NCI-H2171 (cell line): ENCODE measurements at regions not wholly inside any gene's neighbourhood (a gene's known extent, or its start where the extent isn't known, plus 50 kb on each side); places are given as distances from the start of the nearest gene placed in this dataset.

Experiments
- DNase-seq: peaks from one replicate; lab custom pipeline; 2025; lab: John Stamatoyannopoulos, UW

GRCh38 chr5:74342948-74343682, 297.4 kb downstream of the ENC1 start:
- no peak for DNase-seq

- no peak for DNase-seq
Observed at GRCh38 chr5:74342182-74342581, 298.3 kb downstream of the ENC1 start.

DNA sequence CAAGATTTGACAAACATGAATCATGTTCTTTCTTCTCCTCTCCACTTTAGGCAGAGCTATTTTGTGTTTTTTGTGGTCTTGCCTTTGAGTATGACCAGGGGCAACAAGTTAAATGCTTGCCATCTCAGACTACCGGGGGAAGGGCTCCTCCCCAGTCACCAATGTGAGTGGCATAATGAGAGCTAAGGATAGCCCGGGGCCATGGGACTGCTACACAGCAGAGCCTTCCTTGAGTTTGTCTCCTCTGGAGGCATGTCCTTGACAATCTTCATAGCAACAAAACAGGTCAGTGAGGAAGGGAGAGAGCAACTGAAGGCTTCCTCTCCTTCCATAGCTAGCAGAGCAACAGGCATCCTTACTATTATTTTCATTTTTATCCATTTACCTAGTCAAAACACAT, 299.3 kb downstream of the ENC1 start:
- DNase-seq: no peak

- DNase-seq: no peak
Observed at GRCh38 chr5:74340476-74340875, 300.1 kb downstream of the ENC1 start.

DNA sequence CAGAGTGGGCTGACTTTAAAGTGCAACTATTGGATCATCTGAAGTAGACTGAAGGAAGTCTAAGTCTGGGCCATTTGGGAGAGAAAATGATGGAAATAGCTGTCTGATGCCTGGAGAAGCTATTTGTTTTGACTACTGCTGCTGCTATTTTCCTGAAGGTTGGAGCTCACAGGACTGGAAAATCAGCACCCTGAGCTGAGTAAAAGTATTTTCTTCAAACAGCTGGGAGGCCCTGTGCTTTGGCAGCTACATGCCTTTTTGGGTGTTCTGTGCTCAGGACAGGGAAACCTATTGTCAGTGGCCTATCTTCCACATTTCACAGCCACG, 302.6 kb downstream of the ENC1 start:
- DNase-seq: no peak

DNA sequence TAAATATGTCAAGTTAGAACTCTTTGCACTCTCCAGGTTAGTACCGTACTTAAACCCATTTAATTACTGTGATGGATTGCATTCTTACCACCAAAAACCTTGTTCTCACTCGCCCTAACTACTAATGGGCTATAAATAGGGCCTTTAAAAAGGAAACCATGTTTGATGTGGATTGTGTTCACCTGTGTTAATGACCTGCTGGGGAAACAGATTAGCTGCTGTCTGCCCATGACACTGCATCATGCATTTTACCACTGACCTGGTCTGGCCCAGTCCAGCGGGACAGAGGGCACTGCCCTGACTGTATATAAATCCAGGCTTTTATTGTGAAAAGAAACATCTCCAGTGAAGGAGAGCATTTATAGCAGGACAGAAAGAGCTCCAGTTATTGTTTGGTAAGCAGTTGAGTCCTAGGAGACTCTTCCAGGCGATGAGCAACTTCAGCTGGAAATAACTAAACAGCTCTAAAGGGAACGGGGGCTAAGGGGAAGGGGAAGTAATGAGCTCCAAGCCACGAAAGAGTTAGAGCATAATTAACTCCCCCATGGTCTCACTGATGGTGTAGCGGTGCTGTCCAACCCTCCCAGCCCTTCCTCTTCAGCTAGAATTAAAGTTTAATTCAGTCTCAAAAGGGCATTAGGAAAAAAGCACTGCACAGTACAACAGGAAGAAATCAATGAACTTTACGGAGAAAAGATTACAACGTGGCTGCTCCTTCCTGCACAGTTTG, 303.1 kb downstream of the ENC1 start:
- no peak for DNase-seq

DNA sequence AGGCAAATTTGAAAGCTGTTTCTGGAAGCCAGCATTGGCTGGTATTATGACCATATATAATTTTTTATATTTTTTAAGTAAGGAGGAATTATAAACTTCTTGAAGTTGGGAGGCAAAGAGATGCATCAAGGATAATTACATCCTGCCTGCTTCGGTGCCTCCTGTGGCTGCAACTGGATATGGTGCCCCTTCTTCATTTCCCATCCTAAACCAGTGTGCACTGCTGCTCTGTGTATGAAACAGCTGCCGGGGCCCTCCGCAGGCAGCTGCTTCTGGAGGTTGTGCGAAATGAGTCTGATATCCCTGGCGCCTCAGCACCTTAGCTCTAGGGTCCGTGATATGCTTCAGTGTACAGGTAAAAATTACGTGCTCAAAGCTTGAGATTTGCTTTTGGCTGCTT, 304.2 kb downstream of the ENC1 start:
- peak; percentile 42 for DNase-seq

DNA sequence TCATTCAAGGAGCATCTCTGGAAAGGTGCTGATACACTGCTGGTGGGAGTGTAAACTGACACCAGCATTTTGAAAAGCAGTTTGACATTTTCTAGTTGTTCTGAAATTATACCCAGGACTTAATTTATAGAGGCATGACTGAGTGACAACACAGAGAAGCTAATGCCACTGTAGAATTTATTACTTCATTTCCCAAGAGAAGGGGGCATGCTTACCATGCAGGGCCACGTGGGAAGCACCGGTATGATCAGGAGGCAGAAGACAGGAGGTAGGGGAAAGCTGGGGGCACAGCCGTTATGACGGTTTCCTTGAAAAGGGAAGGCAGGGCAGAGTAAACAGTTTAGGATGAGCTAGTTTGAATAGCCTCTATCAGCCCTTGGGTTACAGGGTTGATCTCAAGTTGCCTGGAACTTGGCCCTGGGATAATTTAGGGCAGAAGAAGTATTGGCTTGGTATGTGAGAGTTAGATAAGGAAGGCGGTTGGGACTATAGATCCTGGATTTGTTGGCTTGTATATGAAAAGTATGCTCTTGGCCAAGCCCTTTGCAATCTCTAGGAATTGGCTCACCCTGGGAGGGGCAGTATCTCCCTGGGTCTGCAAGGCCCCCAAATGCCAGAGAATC, 305.7 kb downstream of the ENC1 start:
- no peak for DNase-seq

- no peak for DNase-seq
Observed at GRCh38 chr5:74334062-74334761, 306.3 kb downstream of the ENC1 start.

- no peak for DNase-seq
Observed at GRCh38 chr5:74333430-74333829, 307.1 kb downstream of the ENC1 start.

GRCh38 chr5:74332682-74333081, 307.8 kb downstream of the ENC1 start:
- DNase-seq: no peak

- no peak for DNase-seq
Observed at GRCh38 chr5:74332006-74332405, 308.5 kb downstream of the ENC1 start.

GRCh38 chr5:74328221-74328630, 312.3 kb downstream of the ENC1 start:
- no peak for DNase-seq

DNA sequence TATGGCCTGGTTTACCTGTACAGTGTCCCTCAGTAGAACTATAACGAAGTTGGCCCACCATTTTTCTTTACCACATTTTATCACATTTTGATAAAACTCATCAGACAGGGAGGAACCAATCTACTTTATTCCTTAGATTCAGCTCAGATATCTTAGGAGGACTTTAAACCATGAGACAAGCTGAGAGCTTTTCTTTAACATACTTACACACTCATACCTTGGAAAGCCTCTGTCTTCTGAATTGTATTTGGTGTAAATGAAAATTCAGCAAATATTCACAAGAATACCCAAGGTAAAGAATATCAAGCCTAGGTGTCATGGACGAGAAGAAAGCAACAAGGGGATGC, 313.2 kb downstream of the ENC1 start:
- no peak for DNase-seq

DNA sequence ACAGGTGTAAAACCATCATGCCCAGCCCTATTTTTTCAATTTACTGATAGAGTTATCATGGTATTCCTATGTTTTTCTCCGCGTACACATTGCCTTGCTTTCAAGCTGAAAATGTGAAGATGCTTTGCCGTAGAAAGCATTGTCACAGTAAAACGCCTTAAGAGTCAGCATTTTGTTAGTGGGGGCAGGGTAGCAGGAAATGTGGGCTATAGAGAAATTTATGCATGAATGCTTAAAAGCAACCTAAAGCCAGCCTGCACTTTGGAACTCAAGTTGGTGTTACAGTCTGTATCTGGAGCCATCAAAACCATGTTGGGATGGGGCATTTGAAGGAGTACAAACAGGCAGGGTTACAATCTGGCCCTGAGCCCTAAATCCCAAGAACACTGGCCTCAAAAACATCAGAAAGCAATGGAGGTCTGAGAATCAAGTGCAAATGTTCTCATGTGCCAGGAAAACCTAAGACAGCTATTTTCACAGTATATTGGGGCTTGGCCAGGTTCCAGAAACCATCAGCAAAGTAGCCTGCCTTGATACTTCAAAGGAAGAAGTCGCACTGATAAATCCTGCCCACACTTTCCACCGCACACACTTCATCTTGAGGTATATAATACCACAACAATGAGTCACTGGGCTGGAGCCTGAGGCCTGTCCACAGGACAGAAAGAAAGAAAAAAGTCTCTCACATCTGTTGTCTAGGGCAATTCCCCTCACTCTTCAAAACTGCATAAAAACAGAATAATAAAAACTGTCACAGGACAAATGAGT, 313.8 kb downstream of the ENC1 start:
- DNase-seq: no peak

GRCh38 chr5:74325866-74326265, 314.7 kb downstream of the ENC1 start:
- DNase-seq: no peak

DNA sequence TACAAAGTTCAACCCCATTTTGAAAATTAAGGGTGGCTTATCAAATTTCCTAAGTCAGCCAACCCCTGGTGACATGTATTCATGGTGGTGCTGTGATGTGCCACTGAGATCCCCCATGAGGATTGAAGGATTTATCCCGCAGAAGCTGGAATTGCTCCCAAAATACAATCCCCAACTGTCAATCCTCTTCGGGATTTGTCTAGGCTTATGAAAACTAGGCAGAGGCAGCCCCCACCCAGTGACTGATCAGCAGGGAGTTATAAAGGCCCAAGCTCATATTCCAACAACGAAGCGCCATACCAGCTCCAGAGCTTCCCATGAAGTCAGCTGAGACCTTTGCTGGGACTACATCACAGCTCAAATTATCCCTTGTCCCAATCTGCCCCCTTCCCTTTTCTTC, 316.0 kb downstream of the ENC1 start:
- DNase-seq: no peak

DNA sequence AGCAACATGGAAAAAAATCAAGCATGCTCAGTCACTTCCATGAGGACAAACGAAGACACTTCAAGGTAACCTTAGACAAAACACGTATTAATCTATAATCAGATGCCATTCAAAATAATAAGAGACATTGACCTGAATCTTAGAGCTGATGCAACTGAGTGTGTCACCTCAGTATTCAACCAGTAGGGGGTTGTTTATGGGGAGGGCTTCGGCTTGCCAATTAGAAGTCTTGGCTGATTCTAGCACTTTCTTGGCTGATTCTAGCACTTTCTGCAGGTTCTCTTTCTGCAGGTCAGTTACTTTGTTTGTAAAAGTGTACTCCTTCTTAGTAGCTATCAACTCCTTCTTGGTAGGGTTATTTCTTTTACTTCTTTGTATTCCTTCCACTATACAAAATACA, 317.6 kb downstream of the ENC1 start:
- no peak for DNase-seq

- DNase-seq: no peak
Observed at GRCh38 chr5:74322191-74322590, 318.3 kb downstream of the ENC1 start.

- DNase-seq: no peak
Observed at GRCh38 chr5:74321326-74321725, 319.2 kb downstream of the ENC1 start.

- no peak for DNase-seq
Observed at GRCh38 chr5:74320526-74320925, 320.0 kb downstream of the ENC1 start.

GRCh38 chr5:74319076-74319475, 321.5 kb downstream of the ENC1 start:
- DNase-seq: no peak
